ENCODE measurements at regions not wholly inside any gene's neighbourhood (a gene's known extent, or its start where the extent isn't known, plus 50 kb on each side); places are given as distances from the start of the nearest gene placed in this dataset.

- no peak for TF ChIP-seq CTCF (IDR thresholded peaks at IDR 0.05)
- TF ChIP-seq POLR2AphosphoS5 (IDR thresholded peaks at IDR 0.05) = no peak
- no peak for TF ChIP-seq POLR2A (IDR thresholded peaks at IDR 0.05)
These were observed 124.1 kb upstream of the DST start for GRCh38 chr6:56766806-56767178.
